Body of pancreas (tissue), 4 donors: ENCODE measurements at regions not wholly inside any gene's neighbourhood (a gene's known extent, or its start where the extent isn't known, plus 50 kb on each side); places are given as distances from the start of the nearest gene placed in this dataset.

ENCODE experiments used
- POLR2A ChIP-seq, 3 donors: fragments of 450-650 bp; IDR thresholded peaks; one replicate each; pipeline ENCODE4 v1.6.1; 2016; ENCODE audit warnings: antibody characterized with exemption in 3 of 3, mild to moderate bottlenecking in 2 of 3
- TF ChIP-seq, protein P1 (sequence below), 7 experiments: fragments of 450-650 bp in 4 of 7; fragments of 200-600 bp in 3 of 7; sonication (generic) in 3 of 7; IDR thresholded peaks; one replicate each; pipeline ENCODE4 v1.5.1; 2016 to 2019; ENCODE audit warnings: antibody characterized with exemption in 7 of 7

DNA sequence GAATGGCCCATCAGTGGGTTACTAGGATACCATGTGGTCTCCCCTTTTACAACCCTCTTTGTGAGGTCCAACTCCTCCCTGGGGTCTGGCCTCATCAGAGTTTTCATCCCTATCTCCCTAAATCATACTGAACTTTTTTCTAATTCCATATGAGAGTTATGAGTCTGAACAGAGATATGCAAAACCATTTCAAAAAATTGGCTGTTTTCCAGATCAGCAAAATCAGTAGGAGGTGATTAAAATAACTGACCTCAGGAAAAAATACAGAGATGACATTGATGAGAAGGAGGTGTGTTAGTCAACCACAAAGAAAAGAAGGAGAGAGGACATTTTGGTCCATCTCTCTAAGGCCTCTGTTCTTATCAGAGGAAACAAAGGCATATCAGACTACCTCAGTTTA lies 200.8 kb upstream of the CFAP20DC start:
- TF ChIP-seq, protein P1, sequence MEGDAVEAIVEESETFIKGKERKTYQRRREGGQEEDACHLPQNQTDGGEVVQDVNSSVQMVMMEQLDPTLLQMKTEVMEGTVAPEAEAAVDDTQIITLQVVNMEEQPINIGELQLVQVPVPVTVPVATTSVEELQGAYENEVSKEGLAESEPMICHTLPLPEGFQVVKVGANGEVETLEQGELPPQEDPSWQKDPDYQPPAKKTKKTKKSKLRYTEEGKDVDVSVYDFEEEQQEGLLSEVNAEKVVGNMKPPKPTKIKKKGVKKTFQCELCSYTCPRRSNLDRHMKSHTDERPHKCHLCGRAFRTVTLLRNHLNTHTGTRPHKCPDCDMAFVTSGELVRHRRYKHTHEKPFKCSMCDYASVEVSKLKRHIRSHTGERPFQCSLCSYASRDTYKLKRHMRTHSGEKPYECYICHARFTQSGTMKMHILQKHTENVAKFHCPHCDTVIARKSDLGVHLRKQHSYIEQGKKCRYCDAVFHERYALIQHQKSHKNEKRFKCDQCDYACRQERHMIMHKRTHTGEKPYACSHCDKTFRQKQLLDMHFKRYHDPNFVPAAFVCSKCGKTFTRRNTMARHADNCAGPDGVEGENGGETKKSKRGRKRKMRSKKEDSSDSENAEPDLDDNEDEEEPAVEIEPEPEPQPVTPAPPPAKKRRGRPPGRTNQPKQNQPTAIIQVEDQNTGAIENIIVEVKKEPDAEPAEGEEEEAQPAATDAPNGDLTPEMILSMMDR (IDR thresholded peaks at IDR 0.05), result no peak
- TF ChIP-seq POLR2A (IDR thresholded peaks at IDR 0.05), result no peak
